Body of pancreas (tissue), 4 donors: ENCODE measurements at regions not wholly inside any gene's neighbourhood (a gene's known extent, or its start where the extent isn't known, plus 50 kb on each side); places are given as distances from the start of the nearest gene placed in this dataset.

ENCODE experiments used
- ATAC-seq: fragments of 150-250 bp; one replicate; pipeline ENCODE4 v1.9.1; 2016
- DNase-seq, 4 donors: peaks; one replicate each; pipeline ENCODE4 v3.0.0-alpha.2; 2019
- H3K27ac ChIP-seq, 4 donors: fragments of 200-600 bp; sonication (generic); 1 replicate in 3 of 4; 2 replicates in 1 of 4; pipeline versions ENCODE4 v1.5.1 to v1.6.1; 2016 to 2019; ENCODE audit warnings: mild to moderate bottlenecking in 1 of 4, mixed read lengths in 1 of 4, moderate library complexity in 1 of 4
- H3K27me3 ChIP-seq, 2 donors: fragments of 200-600 bp; sonication (generic); one replicate each; pipeline ENCODE4 v1.6.0; 2016; ENCODE audit warnings: mild to moderate bottlenecking in 1 of 2
- H3K36me3 ChIP-seq, 2 donors: fragments of 200-600 bp; sonication (generic); replicated peaks in 1 of 2; 2 replicates each; pipeline ENCODE4 v1.5.1; 2016; ENCODE audit warnings: low read depth in 2 of 2; ENCODE audit not compliant: insufficient read depth in 1 of 2
- H3K4me1 ChIP-seq: fragments of 200-600 bp; sonication (generic); one replicate; pipeline ENCODE4 v1.6.0; 2016
- H3K4me3 ChIP-seq, 2 donors: fragments of 200-600 bp; sonication (generic); 1 replicate in 1 of 2; 2 replicates in 1 of 2; pipeline ENCODE4 v1.5.1; 2016 to 2019
- H3K9me3 ChIP-seq, 3 donors: fragments of 200-600 bp; sonication (generic); 1 replicate in 2 of 3; 2 replicates in 1 of 3; pipeline ENCODE4 v1.5.1; 2016
- CTCF ChIP-seq, 7 experiments: fragments of 450-650 bp in 4 of 7; fragments of 200-600 bp in 3 of 7; sonication (generic) in 3 of 7; IDR thresholded peaks; one replicate each; pipeline ENCODE4 v1.5.1; 2016 to 2019; ENCODE audit warnings: antibody characterized with exemption in 7 of 7
- POLR2A ChIP-seq, 3 donors: fragments of 450-650 bp; IDR thresholded peaks; one replicate each; pipeline ENCODE4 v1.6.1; 2016; ENCODE audit warnings: antibody characterized with exemption in 3 of 3, mild to moderate bottlenecking in 2 of 3
- WGBS, 2 donors: methylation state at CpG; one replicate each; pipeline ENCODE4 v1.1.5; 2017; 5-methylcytosine and 5-hydroxymethylcytosine counted together
- intact Hi-C: fragments of 100-400 bp; cut with DNase I; formaldehyde crosslinking; loops from one replicate; pipeline ENCODE4 v1.15.1; 2023

- H3K4me1 ChIP-seq, result no peaks in the 10 kb centered on the region
- ATAC-seq, result no peak
- intact Hi-C loops, result no loop called here
- no peak overlapping the region for H3K4me3 ChIP-seq
- no peaks in the 10 kb centered on the region for H3K27me3 ChIP-seq
- no peaks in the 10 kb centered on the region for H3K36me3 ChIP-seq
- H3K27ac ChIP-seq, result no peak overlapping the region
- DNase-seq, result no peak
- TF ChIP-seq POLR2A (IDR thresholded peaks at IDR 0.05), result no peak
- no peak for TF ChIP-seq CTCF (IDR thresholded peaks at IDR 0.05)
- no peaks in the 10 kb centered on the region for H3K9me3 ChIP-seq
Measured at GRCh38 chr5:152193391-152194107, 211.5 kb downstream of the NMUR2 start.

GRCh38 chr5:152188251-152188650, 216.8 kb downstream of the NMUR2 start:
- peak; percentile 4 for ATAC-seq
- intact Hi-C loops, result no loop called here
- no peak for TF ChIP-seq POLR2A (IDR thresholded peaks at IDR 0.05)
- no peak for TF ChIP-seq CTCF (IDR thresholded peaks at IDR 0.05)

GRCh38 chr5:152187668-152188067, 217.4 kb downstream of the NMUR2 start:
- H3K4me1 ChIP-seq, result peaks cover 7% of the 10 kb centered on the region
- no peaks in the 10 kb centered on the region for H3K27me3 ChIP-seq
- DNase-seq, result no peak
- ATAC-seq, result no peak
- intact Hi-C loops, result no loop called here
- H3K9me3 ChIP-seq, result no peaks in the 10 kb centered on the region
- H3K4me3 ChIP-seq, result no peak overlapping the region
- H3K36me3 ChIP-seq, result no peaks in the 10 kb centered on the region
- H3K27ac ChIP-seq, result no peak overlapping the region
- no peak for TF ChIP-seq CTCF (IDR thresholded peaks at IDR 0.05)
- no peak for TF ChIP-seq POLR2A (IDR thresholded peaks at IDR 0.05)

More at GRCh38 chr5:152188251-152188650, 216.8 kb downstream of the NMUR2 start:
- Histone ChIP-seq H3K9me3 (no peaks in the 10 kb centered on the region), H3K4me1 (peaks cover 7% of the 10 kb centered on the region), H3K27me3 (no peaks in the 10 kb centered on the region), H3K27ac (no peak overlapping the region), H3K4me3 (no peak overlapping the region), H3K36me3 (no peaks in the 10 kb centered on the region)
- no peak for DNase-seq

GRCh38 chr5:152185547-152186245, 219.4 kb downstream of the NMUR2 start:
- TF ChIP-seq CTCF (IDR thresholded peaks at IDR 0.05) (no peak), POLR2A (IDR thresholded peaks at IDR 0.05) (no peak)
- ATAC-seq, result no peak
- no peaks in the 10 kb centered on the region for H3K9me3 ChIP-seq
- no peaks in the 10 kb centered on the region for H3K36me3 ChIP-seq
- H3K4me3 ChIP-seq, result no peak overlapping the region
- DNase-seq, result peak in 1 of 4 donors; percentile 10
- WGBS, 2 donors, result 10 to 17% methylated on average over 9 of the region's 9 CpGs
- H3K27me3 ChIP-seq, result no peaks in the 10 kb centered on the region
- no peak overlapping the region for H3K27ac ChIP-seq
- intact Hi-C loops, result no loop called here
- H3K4me1 ChIP-seq, result peaks cover 7% of the 10 kb centered on the region

GRCh38 chr5:152184266-152184665, 220.8 kb downstream of the NMUR2 start:
- Histone ChIP-seq H3K4me3 (no peak overlapping the region), H3K4me1 (peaks cover 7% of the 10 kb centered on the region), H3K36me3 (no peaks in the 10 kb centered on the region), H3K9me3 (peaks cover 0 to 5% (median 0%) of the 10 kb centered on the region in 3 donors), H3K27ac (no peak overlapping the region), H3K27me3 (no peaks in the 10 kb centered on the region)
- intact Hi-C loops, result no loop called here
- no peak for DNase-seq
- no peak for ATAC-seq
- WGBS, 2 donors, result 61 to 83% methylated on average over 2 of the region's 2 CpGs
- TF ChIP-seq POLR2A (IDR thresholded peaks at IDR 0.05) (no peak), CTCF (IDR thresholded peaks at IDR 0.05) (no peak)
